ENCODE measurements at regions not wholly inside any gene's neighbourhood (a gene's known extent, or its start where the extent isn't known, plus 50 kb on each side); places are given as distances from the start of the nearest gene placed in this dataset.

GRCh38 chr5:17439956-17440355 is 58.1 kb upstream of the TAF11L2 start:
- FAIRE-seq: no peak
- Histone ChIP-seq H3K4me1 (replicated peaks in 1 of 2; ENCODE audit: control insufficient read depth in 2 of 2, insufficient read depth in 2 of 2, low read length in 2 of 2) (no peaks in the 10 kb centered on the region), H3K9me3 (replicated peaks; ENCODE audit: control insufficient read depth, insufficient read depth, low read depth, low read length) (no peaks in the 10 kb centered on the region), H3K9me1 (ENCODE audit: control insufficient read depth, insufficient read depth, low read length) (no peaks in the 10 kb centered on the region), H4K20me1 (replicated peaks; ENCODE audit: control insufficient read depth, insufficient read depth, low read length) (no peaks in the 10 kb centered on the region), H3K36me3 (ENCODE audit: control insufficient read depth, insufficient read depth, low read length) (no peaks in the 10 kb centered on the region), H3K79me2 (ENCODE audit: control insufficient read depth, insufficient read depth, low read length) (no peaks in the 10 kb centered on the region), H2AFZ (ENCODE audit: low read depth, low read length) (no peak overlapping the region), H3K4me2 (ENCODE audit: insufficient read depth, low read length) (no peak overlapping the region), H3K4me3 (no peak overlapping the region), H3K9ac (ENCODE audit: insufficient read depth in 1 of 2, low read depth in 2 of 2, low read length in 2 of 2) (no peak overlapping the region), H3K27me3 (ENCODE audit: control insufficient read depth in 2 of 2, insufficient read depth in 2 of 2, low read length in 2 of 2) (no peaks in the 10 kb centered on the region), H3K27ac (ENCODE audit: extremely low read depth, low read depth, low read length) (no peak overlapping the region)
- no peak for ATAC-seq
- peak; percentile 63; the same call in 1 of the 2 replicates for TF ChIP-seq CBX5 (IDR thresholded peaks at IDR 0.05; ENCODE audit: borderline replicate concordance, low read depth)
- TF ChIP-seq TAL1 (IDR thresholded peaks at IDR 0.05): no peak
- TF ChIP-seq BHLHE40 (IDR thresholded peaks at IDR 0.05; ENCODE audit: low read length): no peak
- no peak for TF ChIP-seq STAT5A (IDR thresholded peaks at IDR 0.05; ENCODE audit: borderline replicate concordance, low read length)
- intact Hi-C loops (cut with micrococcal nuclease) (no loop called here), in situ Hi-C loops (cut with MboI) (no loop called here)
- DNase-seq (ENCODE audit: extremely low read depth in 1 of 4, low spot score in 3 of 4): no peak
- ChIA-PET CTCF (ENCODE audit: low intra/inter-chr PET ratio) (no interaction called here), POLR2A (no interaction called here)
- no TSS peak for BruUV-seq (replicated peaks)

- Histone ChIP-seq H3K9me3 (replicated peaks; ENCODE audit: control insufficient read depth, insufficient read depth, low read depth, low read length) (no peaks in the 10 kb centered on the region), H3K36me3 (ENCODE audit: control insufficient read depth, insufficient read depth, low read length) (no peaks in the 10 kb centered on the region), H3K27ac (ENCODE audit: extremely low read depth, low read depth, low read length) (no peak overlapping the region), H4K20me1 (replicated peaks; ENCODE audit: control insufficient read depth, insufficient read depth, low read length) (no peaks in the 10 kb centered on the region), H3K4me3 (no peak overlapping the region), H3K9me1 (ENCODE audit: control insufficient read depth, insufficient read depth, low read length) (no peaks in the 10 kb centered on the region), H2AFZ (ENCODE audit: low read depth, low read length) (no peak overlapping the region), H3K9ac (ENCODE audit: insufficient read depth in 1 of 2, low read depth in 2 of 2, low read length in 2 of 2) (no peak overlapping the region), H3K4me1 (replicated peaks in 1 of 2; ENCODE audit: control insufficient read depth in 2 of 2, insufficient read depth in 2 of 2, low read length in 2 of 2) (no peaks in the 10 kb centered on the region), H3K79me2 (ENCODE audit: control insufficient read depth, insufficient read depth, low read length) (no peaks in the 10 kb centered on the region), H3K27me3 (ENCODE audit: control insufficient read depth in 2 of 2, insufficient read depth in 2 of 2, low read length in 2 of 2) (no peaks in the 10 kb centered on the region), H3K4me2 (ENCODE audit: insufficient read depth, low read length) (no peak overlapping the region)
- ATAC-seq (no peak), DNase-seq (ENCODE audit: extremely low read depth in 1 of 4, low spot score in 3 of 4) (no peak), FAIRE-seq (no peak)
- BruUV-seq (replicated peaks): no TSS peak
- intact Hi-C loops (cut with micrococcal nuclease): no loop called here
- POLR2A ChIA-PET: no interaction called here
- CTCF ChIA-PET (ENCODE audit: low intra/inter-chr PET ratio): no interaction called here
- in situ Hi-C loops (cut with MboI): no loop called here
- TF ChIP-seq FOXA1 (IDR thresholded peaks at IDR 0.05; ENCODE audit: borderline replicate concordance) (no peak), RFX5 (IDR thresholded peaks at IDR 0.05; ENCODE audit: low read depth, low read length) (no peak), AFF1 (IDR thresholded peaks at IDR 0.05; ENCODE audit: low read depth in 1 of 2, partially characterized antibody in 2 of 2) (no peak), POLR2H (tag; IDR thresholded peaks at IDR 0.05; ENCODE audit: low read depth) (no peak), RNF2 (IDR thresholded peaks at IDR 0.05) (no peak), ARID2 (IDR thresholded peaks at IDR 0.05) (no peak), ZNF431 (CRISPR knock-in tag; IDR thresholded peaks at IDR 0.05) (no peak), SMC3 (conservative IDR thresholded peaks at IDR 0.05; ENCODE audit: insufficient read depth, low read depth, low read length) (no peak), NR2C1 (IDR thresholded peaks at IDR 0.05) (no peak), NR2C1 (tag; IDR thresholded peaks at IDR 0.05) (no peak), TCF15 (CRISPR knock-in tag; IDR thresholded peaks at IDR 0.05) (no peak), ZNF76 (CRISPR knock-in tag; IDR thresholded peaks at IDR 0.05; ENCODE audit: borderline replicate concordance) (no peak)
These were observed 57.3 kb upstream of the TAF11L2 start for GRCh38 chr5:17440766-17441165.

Measured in K562 (cell line).